PC-9 (cell line): ENCODE measurements at regions not wholly inside any gene's neighbourhood (a gene's known extent, or its start where the extent isn't known, plus 50 kb on each side); places are given as distances from the start of the nearest gene placed in this dataset.

Experiments used
- BruUV-seq: library from RNA; stranded (reverse); fragments of 400-500 nt; replicated peaks from 2 replicates; lab custom pipeline; 2021; lab: Mats Ljungman, UMichigan
- CTCF ChIA-PET: fragments of 300-600 bp; sonication (Branson Sonifier 250); formaldehyde crosslinking; loops from one replicate; lab custom pipeline; 2022; ENCODE audit warnings: antibody characterized with exemption; lab: Charles Lee
- POLR2A ChIA-PET: fragments of 300-600 bp; sonication (Branson Sonifier 250); formaldehyde crosslinking; loops from one replicate; lab custom pipeline; 2022; ENCODE audit warnings: antibody characterized with exemption; ENCODE audit not compliant: unreplicated experiment; lab: Charles Lee
- DNase-seq, 2 experiments: peaks; one replicate each; pipeline versions ENCODE4 v3.0.0 to v3.0.0-alpha.2; 2015 to 2022; ENCODE audit warnings: mixed read lengths in 1 of 2
- H2AFZ ChIP-seq: fragments of 200-600 bp; sonication (generic); 2 replicates; pipeline ENCODE4 v1.8.1; 2017; ENCODE audit warnings: antibody characterized with exemption
- H3F3A ChIP-seq: fragments of 200-600 bp; sonication (generic); 2 replicates; pipeline ENCODE4 v1.8.1; 2017; ENCODE audit warnings: antibody characterized with exemption, mild to moderate bottlenecking, low read depth; ENCODE audit not compliant: insufficient read depth
- H3K27ac ChIP-seq: fragments of 200-600 bp; sonication (generic); 2 replicates; pipeline ENCODE4 v1.6.1; 2016; ENCODE audit warnings: mixed run types
- H3K27me3 ChIP-seq: fragments of 200-600 bp; sonication (generic); 2 replicates; pipeline ENCODE4 v1.6.1; 2016; ENCODE audit warnings: low read depth, mixed run types; ENCODE audit not compliant: insufficient read depth
- H3K36me3 ChIP-seq: fragments of 200-600 bp; sonication (generic); 2 replicates; pipeline ENCODE4 v1.6.1; 2016; ENCODE audit warnings: low read depth, mixed run types
- H3K4me1 ChIP-seq: fragments of 200-600 bp; sonication (generic); replicated peaks from 2 replicates; pipeline ENCODE4 v1.6.1; 2016; ENCODE audit warnings: mixed run types; ENCODE audit not compliant: insufficient read depth
- H3K4me2 ChIP-seq: fragments of 200-600 bp; sonication (generic); 2 replicates; pipeline ENCODE4 v1.6.1; 2017; ENCODE audit warnings: mixed run types
- H3K4me3 ChIP-seq: fragments of 200-600 bp; sonication (generic); 2 replicates; pipeline ENCODE4 v1.6.1; 2016; ENCODE audit warnings: mixed run types
- H3K79me2 ChIP-seq: fragments of 200-600 bp; sonication (generic); 2 replicates; pipeline ENCODE4 v1.6.1; 2017; ENCODE audit warnings: low read depth, mixed run types
- H3K9me2 ChIP-seq: fragments of 200-600 bp; sonication (generic); 2 replicates; pipeline ENCODE4 v1.8.1; 2017; ENCODE audit warnings: mild to moderate bottlenecking; ENCODE audit not compliant: insufficient read depth
- H3K9me3 ChIP-seq: fragments of 200-600 bp; sonication (generic); 2 replicates; pipeline ENCODE4 v1.8.1; 2016; ENCODE audit warnings: low read depth; ENCODE audit not compliant: insufficient read depth
- H4K20me1 ChIP-seq: fragments of 200-600 bp; sonication (generic); 2 replicates; pipeline ENCODE4 v1.8.1; 2017; ENCODE audit not compliant: insufficient read depth
- CTCF ChIP-seq: fragments of 200-600 bp; sonication (generic); conservative IDR thresholded peaks from 2 replicates; pipeline ENCODE4 v1.6.1; 2017; ENCODE audit warnings: mixed run types, antibody characterized with exemption, mild to moderate bottlenecking, moderate library complexity
- EZH2 ChIP-seq: fragments of 200-600 bp; sonication (generic); IDR thresholded peaks from 2 replicates; pipeline ENCODE4 v1.8.0; 2017; ENCODE audit warnings: antibody characterized with exemption, low read depth
- intact Hi-C: fragments of 100-400 bp; cut with micrococcal nuclease; formaldehyde crosslinking; loops from one replicate; pipeline ENCODE4 v1.10.0; 2022; ENCODE audit not compliant: unreplicated experiment

- Histone ChIP-seq H3K4me3 (no peak overlapping the region), H3K9me3 (no peaks in the 10 kb centered on the region), H3K9me2 (no peaks in the 10 kb centered on the region), H3K36me3 (no peaks in the 10 kb centered on the region), H3K4me1 (no peaks in the 10 kb centered on the region), H3K27ac (no peak overlapping the region), H3K27me3 (peaks cover 14% of the 10 kb centered on the region), H3K79me2 (no peaks in the 10 kb centered on the region), H4K20me1 (no peaks in the 10 kb centered on the region), H3K4me2 (no peak overlapping the region), H2AFZ (no peak overlapping the region), H3F3A (no peaks in the 10 kb centered on the region)
- DNase-seq, result no peak
- no TSS peak for BruUV-seq
- CTCF ChIA-PET, result no interaction called here
- TF ChIP-seq CTCF (no peak), EZH2 (no peak)
- intact Hi-C loops, result no loop called here
- POLR2A ChIA-PET, result no interaction called here
Measured at GRCh38 chr12:24396224-24396623, 446.8 kb upstream of the SOX5 start.

GRCh38 chr12:24394246-24394645, 444.8 kb upstream of the SOX5 start:
- H3K9me2 ChIP-seq, result no peaks in the 10 kb centered on the region
- CTCF ChIA-PET, result no interaction called here

GRCh38 chr12:24393071-24393470, 443.6 kb upstream of the SOX5 start:
- intact Hi-C loops, result no loop called here
- H3K9me2 ChIP-seq, result no peaks in the 10 kb centered on the region
- ChIA-PET CTCF (no interaction called here), POLR2A (no interaction called here)
- no TSS peak for BruUV-seq
- H3K4me1 ChIP-seq, result no peaks in the 10 kb centered on the region
- no peak for TF ChIP-seq EZH2
- TF ChIP-seq CTCF, result no peak
- H3K9me3 ChIP-seq, result 0 out of 2 replicates have a peak, but pooled peaks cover 3% of the 10 kb centered on the region
- H3K4me3 ChIP-seq, result no peak overlapping the region
- H3K4me2 ChIP-seq, result no peak overlapping the region
- H4K20me1 ChIP-seq, result no peaks in the 10 kb centered on the region
- no peak for DNase-seq
- H3K27ac ChIP-seq, result no peak overlapping the region
- no peak overlapping the region for H2AFZ ChIP-seq
- no peaks in the 10 kb centered on the region for H3K79me2 ChIP-seq
- no peaks in the 10 kb centered on the region for H3K36me3 ChIP-seq
- H3K27me3 ChIP-seq, result peaks cover 10% of the 10 kb centered on the region; the same call in 1 of the 2 replicates
- H3F3A ChIP-seq, result no peaks in the 10 kb centered on the region

More at GRCh38 chr12:24394246-24394645, 444.8 kb upstream of the SOX5 start:
- BruUV-seq, result no TSS peak
- no peaks in the 10 kb centered on the region for H3K79me2 ChIP-seq
- H3K4me3 ChIP-seq, result no peak overlapping the region
- H4K20me1 ChIP-seq, result no peaks in the 10 kb centered on the region
- TF ChIP-seq EZH2 (no peak), CTCF (no peak)
- H3K27me3 ChIP-seq, result peaks cover 10% of the 10 kb centered on the region; the same call in 1 of the 2 replicates
- H2AFZ ChIP-seq, result no peak overlapping the region
- DNase-seq, result no peak
- H3K27ac ChIP-seq, result no peak overlapping the region
- intact Hi-C loops, result no loop called here
- POLR2A ChIA-PET, result no interaction called here
- H3K9me3 ChIP-seq, result 0 out of 2 replicates have a peak, but pooled peaks cover 3% of the 10 kb centered on the region
- no peaks in the 10 kb centered on the region for H3K36me3 ChIP-seq
- no peaks in the 10 kb centered on the region for H3F3A ChIP-seq
- H3K4me2 ChIP-seq, result no peak overlapping the region
- H3K4me1 ChIP-seq, result no peaks in the 10 kb centered on the region
